HepG2 (cell line): ENCODE measurements at regions not wholly inside any gene's neighbourhood (a gene's known extent, or its start where the extent isn't known, plus 50 kb on each side); places are given as distances from the start of the nearest gene placed in this dataset.

Experiments used
- ATM ChIP-seq: fragments of 450-650 bp; IDR thresholded peaks from 2 replicates; pipeline ENCODE4 v1.7.1; 2017; ENCODE audit warnings: mild to moderate bottlenecking, borderline replicate concordance
- BCL3 ChIP-seq: sonication (generic); formaldehyde crosslinking; IDR thresholded peaks from 2 replicates; pipeline ENCODE4 v1.5.1; 2020; ENCODE audit warnings: mild to moderate bottlenecking, missing genetic modification reagents, moderate library complexity
- JUND ChIP-seq: sonication (generic); formaldehyde crosslinking; IDR thresholded peaks from 2 replicates; pipeline ENCODE4 v1.8.0; 2022; ENCODE audit warnings: mild to moderate bottlenecking, missing genetic modification reagents
- MAF1 ChIP-seq: sonication (generic); formaldehyde crosslinking; IDR thresholded peaks from 2 replicates; pipeline ENCODE4 v1.5.0; 2020; ENCODE audit warnings: missing genetic modification reagents, borderline replicate concordance
- MLXIP ChIP-seq: sonication (generic); formaldehyde crosslinking; IDR thresholded peaks from 2 replicates; pipeline ENCODE4 v1.9.0; 2021; ENCODE audit warnings: missing genetic modification reagents, borderline replicate concordance
- NFATC3 ChIP-seq: sonication (generic); formaldehyde crosslinking; IDR thresholded peaks from 2 replicates; pipeline ENCODE4 v1.5.1; 2020; ENCODE audit warnings: mild to moderate bottlenecking, missing genetic modification reagents
- NR2F1 ChIP-seq, 2 experiments: fragments of 450-650 bp in 1 of 2; formaldehyde crosslinking in 1 of 2; IDR thresholded peaks; 2 replicates each; pipeline versions ENCODE4 v1.5.0 to v1.6.1; 2016 to 2020; ENCODE audit warnings: mild to moderate bottlenecking in 1 of 2, missing compliant biosample characterization in 1 of 2, missing genetic modification reagents in 1 of 2, moderate library complexity in 1 of 2
- PRDM15 ChIP-seq: sonication (generic); formaldehyde crosslinking; IDR thresholded peaks from 2 replicates; pipeline ENCODE4 v1.4.0; 2020; ENCODE audit warnings: missing genetic modification reagents
- RAD21 ChIP-seq: fragments of 450-650 bp; formaldehyde crosslinking; IDR thresholded peaks from 2 replicates; pipeline ENCODE4 v1.5.0; 2020; ENCODE audit warnings: mild to moderate bottlenecking
- RBAK ChIP-seq: sonication (generic); formaldehyde crosslinking; IDR thresholded peaks from 2 replicates; pipeline ENCODE4 v1.5.1; 2020; ENCODE audit warnings: mild to moderate bottlenecking, missing genetic modification reagents
- REST ChIP-seq, 2 experiments: IDR thresholded peaks; 2 replicates each; pipeline ENCODE4 v1.6.1; 2011 to 2012; ENCODE audit warnings: low read length in 2 of 2, borderline replicate concordance in 1 of 2, low read depth in 1 of 2, mild to moderate bottlenecking in 1 of 2, moderate library complexity in 1 of 2
- REXO4 ChIP-seq: sonication (generic); formaldehyde crosslinking; IDR thresholded peaks from 2 replicates; pipeline ENCODE4 v1.8.0; 2022; ENCODE audit warnings: missing genetic modification reagents, mild to moderate bottlenecking, borderline replicate concordance
- SRY ChIP-seq: sonication (generic); formaldehyde crosslinking; IDR thresholded peaks from 2 replicates; pipeline ENCODE4 v1.8.0; 2022; ENCODE audit warnings: mild to moderate bottlenecking, missing genetic modification reagents
- TFDP2 ChIP-seq: sonication (generic); formaldehyde crosslinking; IDR thresholded peaks from 2 replicates; pipeline ENCODE4 v1.4.0; 2020; ENCODE audit warnings: missing genetic modification reagents
- ZNF30 ChIP-seq: sonication (generic); formaldehyde crosslinking; IDR thresholded peaks from 2 replicates; pipeline ENCODE4 v1.5.0; 2020; ENCODE audit warnings: mild to moderate bottlenecking, missing genetic modification reagents
- ZNF670 ChIP-seq: sonication (generic); formaldehyde crosslinking; IDR thresholded peaks from 2 replicates; pipeline ENCODE4 v1.8.0; 2022; ENCODE audit warnings: mild to moderate bottlenecking, missing genetic modification reagents, borderline replicate concordance
- ZNF878 ChIP-seq: sonication (generic); formaldehyde crosslinking; IDR thresholded peaks from 2 replicates; pipeline ENCODE4 v1.8.1; 2023; ENCODE audit warnings: mild to moderate bottlenecking, missing genetic modification reagents, moderate library complexity

- no peak for TF ChIP-seq MLXIP (CRISPR knock-in tag)
- 0 out of 2 replicates have a peak, but pooled peaks have one; percentile 7 for TF ChIP-seq ZNF878 (CRISPR knock-in tag)
- no peak for TF ChIP-seq BCL3 (CRISPR knock-in tag)
- no peak for TF ChIP-seq REST (IDR thresholded peaks at IDR 0.05; ENCODE audit: borderline replicate concordance in 1 of 2, low read depth in 1 of 2, low read length in 2 of 2)
- no peak for TF ChIP-seq NFATC3 (CRISPR knock-in tag)
- TF ChIP-seq RBAK (CRISPR knock-in tag) = no peak
- TF ChIP-seq SRY (CRISPR knock-in tag) = no peak
- no peak for TF ChIP-seq NR2F1 (CRISPR knock-in tag; IDR thresholded peaks at IDR 0.05)
- 0 out of 2 replicates have a peak, but pooled peaks have one; percentile 25 for TF ChIP-seq JUND (CRISPR knock-in tag)
- TF ChIP-seq MAF1 (CRISPR knock-in tag) = no peak
- no peak for TF ChIP-seq PRDM15
- no peak for TF ChIP-seq ATM
- peak; percentile 84; the same call in 1 of the 2 replicates for TF ChIP-seq ZNF30 (CRISPR knock-in tag)
- no peak for TF ChIP-seq RAD21 (CRISPR knock-in tag)
- TF ChIP-seq TFDP2 (CRISPR knock-in tag) = peak; percentile 44; the same call in 1 of the 2 replicates
- TF ChIP-seq REXO4 (CRISPR knock-in tag) = no peak
- TF ChIP-seq ZNF670 (CRISPR knock-in tag) = no peak
Measured at GRCh38 chr2:8573942-8574195, 108.0 kb upstream of the ID2 start (continued).
